ENCODE measurements at regions not wholly inside any gene's neighbourhood (a gene's known extent, or its start where the extent isn't known, plus 50 kb on each side); places are given as distances from the start of the nearest gene placed in this dataset.

GRCh38 chr6:141028791-141029280 lies 1103.9 kb upstream of the GJE1 start:
- TF ChIP-seq EZH2 (IDR thresholded peaks at IDR 0.05) (no peak), EZH2phosphoT487 (IDR thresholded peaks at IDR 0.05) (no peak)
- TF ChIP-seq, protein P1, sequence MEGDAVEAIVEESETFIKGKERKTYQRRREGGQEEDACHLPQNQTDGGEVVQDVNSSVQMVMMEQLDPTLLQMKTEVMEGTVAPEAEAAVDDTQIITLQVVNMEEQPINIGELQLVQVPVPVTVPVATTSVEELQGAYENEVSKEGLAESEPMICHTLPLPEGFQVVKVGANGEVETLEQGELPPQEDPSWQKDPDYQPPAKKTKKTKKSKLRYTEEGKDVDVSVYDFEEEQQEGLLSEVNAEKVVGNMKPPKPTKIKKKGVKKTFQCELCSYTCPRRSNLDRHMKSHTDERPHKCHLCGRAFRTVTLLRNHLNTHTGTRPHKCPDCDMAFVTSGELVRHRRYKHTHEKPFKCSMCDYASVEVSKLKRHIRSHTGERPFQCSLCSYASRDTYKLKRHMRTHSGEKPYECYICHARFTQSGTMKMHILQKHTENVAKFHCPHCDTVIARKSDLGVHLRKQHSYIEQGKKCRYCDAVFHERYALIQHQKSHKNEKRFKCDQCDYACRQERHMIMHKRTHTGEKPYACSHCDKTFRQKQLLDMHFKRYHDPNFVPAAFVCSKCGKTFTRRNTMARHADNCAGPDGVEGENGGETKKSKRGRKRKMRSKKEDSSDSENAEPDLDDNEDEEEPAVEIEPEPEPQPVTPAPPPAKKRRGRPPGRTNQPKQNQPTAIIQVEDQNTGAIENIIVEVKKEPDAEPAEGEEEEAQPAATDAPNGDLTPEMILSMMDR (IDR thresholded peaks at IDR 0.05), result no peak
- no peaks in the 10 kb centered on the region for H3K36me3 ChIP-seq
- H3K4me1 Mint-ChIP-seq, result no peaks in the 10 kb centered on the region
- H3K4me1 ChIP-seq, result no peaks in the 10 kb centered on the region
- DNase-seq (ENCODE audit: low spot score), result no peak
- no peaks in the 10 kb centered on the region for H4K20me1 ChIP-seq (ENCODE audit: low read depth)
- no peaks in the 10 kb centered on the region for H3K9me3 ChIP-seq (ENCODE audit: low read depth)
- H3K36me3 Mint-ChIP-seq, result no peaks in the 10 kb centered on the region
- H3K9ac ChIP-seq, result no peak overlapping the region
- H3K4me3 ChIP-seq, result no peak overlapping the region
- H3K79me2 ChIP-seq (ENCODE audit: low read depth), result no peaks in the 10 kb centered on the region
- H3K4me2 ChIP-seq, result no peak overlapping the region
- no peak overlapping the region for H3K27ac Mint-ChIP-seq
- no peak overlapping the region for H3K4me3 Mint-ChIP-seq
- H3F3A ChIP-seq (ENCODE audit: low read depth), result no peaks in the 10 kb centered on the region
- H3K27ac ChIP-seq, result no peak overlapping the region
- H2AFZ ChIP-seq (replicated peaks), result no peak overlapping the region
- H3K27me3 ChIP-seq, result no peaks in the 10 kb centered on the region
- peaks cover 2% of the 10 kb centered on the region for H3K27me3 Mint-ChIP-seq (ENCODE audit: insufficient read depth, low read depth)
- H3K9me3 Mint-ChIP-seq, result no peaks in the 10 kb centered on the region

- Histone ChIP-seq H4K20me1 (ENCODE audit: low read depth) (no peaks in the 10 kb centered on the region), H3F3A (ENCODE audit: low read depth) (no peaks in the 10 kb centered on the region), H3K9ac (no peak overlapping the region), H3K4me1 (no peaks in the 10 kb centered on the region), H3K4me3 (no peak overlapping the region), H3K27ac (no peak overlapping the region), H3K36me3 (no peaks in the 10 kb centered on the region), H3K4me2 (no peak overlapping the region), H3K79me2 (ENCODE audit: low read depth) (no peaks in the 10 kb centered on the region), H2AFZ (replicated peaks) (no peak overlapping the region), H3K27me3 (no peaks in the 10 kb centered on the region), H3K9me3 (ENCODE audit: low read depth) (no peaks in the 10 kb centered on the region)
- H3K27me3 Mint-ChIP-seq (ENCODE audit: insufficient read depth, low read depth), result peaks cover 2% of the 10 kb centered on the region
- H3K36me3 Mint-ChIP-seq, result no peaks in the 10 kb centered on the region
- H3K9me3 Mint-ChIP-seq, result no peaks in the 10 kb centered on the region
- H3K4me1 Mint-ChIP-seq, result no peaks in the 10 kb centered on the region
- TF ChIP-seq EZH2 (IDR thresholded peaks at IDR 0.05), result no peak
- no peak for TF ChIP-seq EZH2phosphoT487 (IDR thresholded peaks at IDR 0.05)
- TF ChIP-seq, protein P1 (IDR thresholded peaks at IDR 0.05), result no peak
- DNase-seq (ENCODE audit: low spot score), result no peak
- no peak overlapping the region for H3K4me3 Mint-ChIP-seq
- H3K27ac Mint-ChIP-seq, result no peak overlapping the region
Measured at GRCh38 chr6:141026504-141026903, 1106.2 kb upstream of the GJE1 start.

- H4K20me1 ChIP-seq (ENCODE audit: low read depth), result no peaks in the 10 kb centered on the region
- H3K9ac ChIP-seq, result no peak overlapping the region
- TF ChIP-seq EZH2 (IDR thresholded peaks at IDR 0.05) (no peak), EZH2phosphoT487 (IDR thresholded peaks at IDR 0.05) (no peak)
- TF ChIP-seq, protein P1 (IDR thresholded peaks at IDR 0.05), result no peak
- H3K4me1 ChIP-seq, result no peaks in the 10 kb centered on the region
- Mint-ChIP-seq H3K27me3 (ENCODE audit: insufficient read depth, low read depth) (peaks cover 2% of the 10 kb centered on the region), H3K36me3 (no peaks in the 10 kb centered on the region), H3K9me3 (no peaks in the 10 kb centered on the region), H3K4me3 (no peak overlapping the region), H3K27ac (no peak overlapping the region), H3K4me1 (no peaks in the 10 kb centered on the region)
- no peaks in the 10 kb centered on the region for H3K79me2 ChIP-seq (ENCODE audit: low read depth)
- H3K36me3 ChIP-seq, result no peaks in the 10 kb centered on the region
- DNase-seq (ENCODE audit: low spot score), result no peak
- H3K9me3 ChIP-seq (ENCODE audit: low read depth), result no peaks in the 10 kb centered on the region
- H3K27ac ChIP-seq, result no peak overlapping the region
- no peak overlapping the region for H3K4me3 ChIP-seq
- H3F3A ChIP-seq (ENCODE audit: low read depth), result no peaks in the 10 kb centered on the region
- H3K27me3 ChIP-seq, result no peaks in the 10 kb centered on the region
- no peak overlapping the region for H2AFZ ChIP-seq (replicated peaks)
- H3K4me2 ChIP-seq, result no peak overlapping the region
Measured at GRCh38 chr6:141024526-141024925, 1108.2 kb upstream of the GJE1 start.
